ENCODE measurements at regions not wholly inside any gene's neighbourhood (a gene's known extent, or its start where the extent isn't known, plus 50 kb on each side); places are given as distances from the start of the nearest gene placed in this dataset.

- no peak for TF ChIP-seq MAX (IDR thresholded peaks at IDR 0.05)
- no peak for TF ChIP-seq ATF3 (IDR thresholded peaks at IDR 0.05)
- no peak for TF ChIP-seq EZH2 (IDR thresholded peaks at IDR 0.05)
- no peak for TF ChIP-seq CTCF (IDR thresholded peaks at IDR 0.05 in 2 of 3, conservative IDR thresholded peaks at IDR 0.05 in 1 of 3; ENCODE audit: borderline replicate concordance in 1 of 3, insufficient read depth in 1 of 3, low read depth in 2 of 3, low read length in 2 of 3)
- no peak for TF ChIP-seq ZNF274 (IDR thresholded peaks at IDR 0.05; ENCODE audit: low read depth, low read length)
- no peak for TF ChIP-seq JUND (IDR thresholded peaks at IDR 0.05)
- no peak for TF ChIP-seq POLR2A (IDR thresholded peaks at IDR 0.05; ENCODE audit: borderline replicate concordance, extremely low read depth, insufficient read depth, insufficient read length)
- no peak for TF ChIP-seq YY1 (IDR thresholded peaks at IDR 0.05; ENCODE audit: extremely low read depth, insufficient replicate concordance, low read depth, low read length)
- TF ChIP-seq EZH2phosphoT487 (IDR thresholded peaks at IDR 0.05; ENCODE audit: borderline replicate concordance): no peak
- no peak for TF ChIP-seq RAD21 (IDR thresholded peaks at IDR 0.05; ENCODE audit: low read depth)
- no peak for TF ChIP-seq REST (IDR thresholded peaks at IDR 0.05; ENCODE audit: low read depth)
- TF ChIP-seq POLR2AphosphoS5 (IDR thresholded peaks at IDR 0.05; ENCODE audit: low read depth, low read length): no peak
- TF ChIP-seq SP1 (IDR thresholded peaks at IDR 0.05; ENCODE audit: low read depth): no peak
Observed at GRCh38 chr12:42923583-42923982, 334.0 kb upstream of the PRICKLE1 start.
